ENCODE measurements at regions not wholly inside any gene's neighbourhood (a gene's known extent, or its start where the extent isn't known, plus 50 kb on each side); places are given as distances from the start of the nearest gene placed in this dataset.

- Mint-ChIP-seq H3K27ac (no peak overlapping the region), H3K4me1 (no peaks in the 10 kb centered on the region), H3K9me3 (no peaks in the 10 kb centered on the region), H3K27me3 (ENCODE audit: insufficient read depth) (no peaks in the 10 kb centered on the region), H3K4me3 (no peak overlapping the region), H3K36me3 (ENCODE audit: low read depth) (no peaks in the 10 kb centered on the region)
- no peak for DNase-seq
- Histone ChIP-seq H3K36me3 (ENCODE audit: control insufficient read depth, insufficient read depth, low read length) (no peaks in the 10 kb centered on the region), H3K27ac (ENCODE audit: low read depth, low read length) (no peak overlapping the region), H3K9ac (ENCODE audit: extremely low read depth, low read length, poor library complexity, severe bottlenecking) (no peak overlapping the region), H3K4me3 (ENCODE audit: low read length) (no peak overlapping the region), H3K9me3 (ENCODE audit: control insufficient read depth, low read length) (no peaks in the 10 kb centered on the region), H3K4me1 (ENCODE audit: control insufficient read depth, insufficient read depth, low read length) (no peaks in the 10 kb centered on the region), H3K27me3 (ENCODE audit: control insufficient read depth, insufficient read depth, low read length, poor library complexity, severe bottlenecking) (no peaks in the 10 kb centered on the region)
- 79 to 100% methylated on average over 1 to 2 of the region's 2 CpGs for WGBS, 2 experiments (ENCODE audit: insufficient coverage in 1 of 2, insufficient read length in 1 of 2)
- TF ChIP-seq, protein P1, sequence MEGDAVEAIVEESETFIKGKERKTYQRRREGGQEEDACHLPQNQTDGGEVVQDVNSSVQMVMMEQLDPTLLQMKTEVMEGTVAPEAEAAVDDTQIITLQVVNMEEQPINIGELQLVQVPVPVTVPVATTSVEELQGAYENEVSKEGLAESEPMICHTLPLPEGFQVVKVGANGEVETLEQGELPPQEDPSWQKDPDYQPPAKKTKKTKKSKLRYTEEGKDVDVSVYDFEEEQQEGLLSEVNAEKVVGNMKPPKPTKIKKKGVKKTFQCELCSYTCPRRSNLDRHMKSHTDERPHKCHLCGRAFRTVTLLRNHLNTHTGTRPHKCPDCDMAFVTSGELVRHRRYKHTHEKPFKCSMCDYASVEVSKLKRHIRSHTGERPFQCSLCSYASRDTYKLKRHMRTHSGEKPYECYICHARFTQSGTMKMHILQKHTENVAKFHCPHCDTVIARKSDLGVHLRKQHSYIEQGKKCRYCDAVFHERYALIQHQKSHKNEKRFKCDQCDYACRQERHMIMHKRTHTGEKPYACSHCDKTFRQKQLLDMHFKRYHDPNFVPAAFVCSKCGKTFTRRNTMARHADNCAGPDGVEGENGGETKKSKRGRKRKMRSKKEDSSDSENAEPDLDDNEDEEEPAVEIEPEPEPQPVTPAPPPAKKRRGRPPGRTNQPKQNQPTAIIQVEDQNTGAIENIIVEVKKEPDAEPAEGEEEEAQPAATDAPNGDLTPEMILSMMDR (conservative IDR thresholded peaks at IDR 0.05), result no peak
Measured at GRCh38 chr13:80029170-80029569, 311.8 kb downstream of the SPRY2 start.

DNA sequence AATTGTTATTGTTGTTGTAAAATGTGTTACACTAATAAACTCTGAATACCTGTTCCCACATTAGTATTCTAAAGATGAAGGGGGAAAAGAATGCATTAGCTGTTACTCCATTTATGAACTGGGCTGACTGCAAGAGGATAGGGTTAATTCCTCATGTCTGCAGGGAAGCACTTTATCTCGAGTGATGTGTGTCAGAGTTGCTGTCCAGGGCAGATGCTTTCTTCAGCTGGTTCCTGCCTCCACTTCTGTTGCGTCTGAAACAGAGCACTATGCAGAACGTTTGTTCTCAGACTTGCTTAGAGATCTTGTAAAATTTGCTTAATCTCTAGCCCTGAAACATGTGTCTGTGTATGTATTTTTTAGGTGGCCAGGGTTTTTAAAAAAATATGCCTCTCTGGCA, 318.8 kb downstream of the SPRY2 start:
- DNase-seq, result no peak
- TF ChIP-seq, protein P1 (conservative IDR thresholded peaks at IDR 0.05), result no peak
- peaks cover 4% of the 10 kb centered on the region for H3K4me1 Mint-ChIP-seq
- Histone ChIP-seq H3K4me3 (ENCODE audit: low read length) (no peak overlapping the region), H3K27me3 (ENCODE audit: control insufficient read depth, insufficient read depth, low read length, poor library complexity, severe bottlenecking) (no peaks in the 10 kb centered on the region), H3K4me1 (ENCODE audit: control insufficient read depth, insufficient read depth, low read length) (no peaks in the 10 kb centered on the region), H3K9me3 (ENCODE audit: control insufficient read depth, low read length) (no peaks in the 10 kb centered on the region), H3K27ac (ENCODE audit: low read depth, low read length) (no peak overlapping the region), H3K9ac (ENCODE audit: extremely low read depth, low read length, poor library complexity, severe bottlenecking) (no peak overlapping the region), H3K36me3 (ENCODE audit: control insufficient read depth, insufficient read depth, low read length) (no peaks in the 10 kb centered on the region)
- no peaks in the 10 kb centered on the region for H3K27me3 Mint-ChIP-seq (ENCODE audit: insufficient read depth)
- no peak overlapping the region for H3K4me3 Mint-ChIP-seq
- 44 to 61% methylated on average over 3 of the region's 3 CpGs for WGBS, 2 experiments (ENCODE audit: insufficient coverage in 1 of 2, insufficient read length in 1 of 2)
- H3K36me3 Mint-ChIP-seq (ENCODE audit: low read depth), result no peaks in the 10 kb centered on the region
- no peaks in the 10 kb centered on the region for H3K9me3 Mint-ChIP-seq
- no peak overlapping the region for H3K27ac Mint-ChIP-seq

DNA sequence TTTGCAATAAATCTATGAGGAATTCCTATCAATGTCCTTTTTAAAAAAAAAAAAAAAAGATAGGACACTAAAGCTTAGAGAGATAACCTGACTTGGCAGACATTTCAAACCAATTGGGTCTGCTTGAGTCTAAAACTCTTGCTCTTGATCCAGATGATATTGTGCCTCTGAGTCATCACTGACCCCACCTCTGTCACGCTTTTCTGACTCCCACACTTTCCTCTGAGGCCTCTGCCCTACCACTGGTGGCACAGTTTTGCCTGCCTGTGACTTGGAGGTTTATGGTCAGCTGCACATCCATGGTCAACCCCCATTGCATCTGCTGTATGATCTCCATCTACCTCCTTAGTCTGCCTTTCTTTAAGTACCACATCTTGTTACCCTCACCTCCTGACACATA, 328.7 kb downstream of the SPRY2 start:
- Mint-ChIP-seq H3K4me1 (peaks cover 12% of the 10 kb centered on the region), H3K36me3 (ENCODE audit: low read depth) (no peaks in the 10 kb centered on the region), H3K9me3 (no peaks in the 10 kb centered on the region), H3K27ac (no peak overlapping the region), H3K27me3 (ENCODE audit: insufficient read depth) (no peaks in the 10 kb centered on the region), H3K4me3 (no peak overlapping the region)
- no peaks in the 10 kb centered on the region for H3K36me3 ChIP-seq (ENCODE audit: control insufficient read depth, insufficient read depth, low read length)
- no peak for DNase-seq
- WGBS, 2 experiments (ENCODE audit: insufficient coverage in 1 of 2, insufficient read length in 1 of 2), result 89 to 100% methylated on average over 1 of the region's 1 CpG
- TF ChIP-seq, protein P1 (conservative IDR thresholded peaks at IDR 0.05), result no peak
- H3K4me1 ChIP-seq (ENCODE audit: control insufficient read depth, insufficient read depth, low read length), result peaks cover 3% of the 10 kb centered on the region
- no peak overlapping the region for H3K4me3 ChIP-seq (ENCODE audit: low read length)
- H3K27ac ChIP-seq (ENCODE audit: low read depth, low read length), result no peak overlapping the region
- peaks cover 12% of the 10 kb centered on the region for H3K9me3 ChIP-seq (ENCODE audit: control insufficient read depth, low read length)
- no peaks in the 10 kb centered on the region for H3K27me3 ChIP-seq (ENCODE audit: control insufficient read depth, insufficient read depth, low read length, poor library complexity, severe bottlenecking)
- H3K9ac ChIP-seq (ENCODE audit: extremely low read depth, low read length, poor library complexity, severe bottlenecking), result no peak overlapping the region
